GM19035 (cell line): ENCODE measurements at regions not wholly inside any gene's neighbourhood (a gene's known extent, or its start where the extent isn't known, plus 50 kb on each side); places are given as distances from the start of the nearest gene placed in this dataset.

Experiments
- ATAC-seq: cut with Tn5 transposase; IDR thresholded peaks from one replicate; pipeline ENCODE4 v1.9.1; 2021; ENCODE audit not compliant: unreplicated experiment

GRCh38 chr1:98216304-98216703, 295.5 kb upstream of the DPYD start:
- ATAC-seq: no peak

GRCh38 chr1:98211271-98211845, 290.5 kb upstream of the DPYD start:
- no peak for ATAC-seq

- ATAC-seq: no peak
Measured at GRCh38 chr1:98210563-98210962, 289.7 kb upstream of the DPYD start.

- no peak for ATAC-seq
Measured at GRCh38 chr1:98210064-98210463, 289.2 kb upstream of the DPYD start.

- no peak for ATAC-seq
Measured at GRCh38 chr1:98205291-98206017, 284.6 kb upstream of the DPYD start.

- no peak for ATAC-seq
Measured at GRCh38 chr1:98203466-98203865, 282.6 kb upstream of the DPYD start.

GRCh38 chr1:98201666-98202081, 280.8 kb upstream of the DPYD start:
- no peak for ATAC-seq

- ATAC-seq: no peak
Measured at GRCh38 chr1:98197356-98197755, 276.5 kb upstream of the DPYD start.

GRCh38 chr1:98196012-98196411, 275.2 kb upstream of the DPYD start:
- ATAC-seq: no peak

GRCh38 chr1:98188774-98189173, 267.9 kb upstream of the DPYD start:
- no peak for ATAC-seq

- no peak for ATAC-seq
Measured at GRCh38 chr1:98184856-98185255, 264.0 kb upstream of the DPYD start.

GRCh38 chr1:98181036-98181764, 260.4 kb upstream of the DPYD start:
- ATAC-seq: no peak

- ATAC-seq: no peak
Measured at GRCh38 chr1:98179151-98179773, 258.4 kb upstream of the DPYD start.

- ATAC-seq: no peak
Measured at GRCh38 chr1:98177751-98178150, 256.9 kb upstream of the DPYD start.

- no peak for ATAC-seq
Measured at GRCh38 chr1:98176936-98177335, 256.1 kb upstream of the DPYD start.

GRCh38 chr1:98176414-98176813, 255.6 kb upstream of the DPYD start:
- no peak for ATAC-seq

- no peak for ATAC-seq
Measured at GRCh38 chr1:98172578-98172977, 251.7 kb upstream of the DPYD start.

- no peak for ATAC-seq
Measured at GRCh38 chr1:98172022-98172421, 251.2 kb upstream of the DPYD start.

GRCh38 chr1:98164509-98164908, 243.7 kb upstream of the DPYD start:
- no peak for ATAC-seq

- no peak for ATAC-seq
Measured at GRCh38 chr1:98157524-98158313, 236.9 kb upstream of the DPYD start.

GRCh38 chr1:98147280-98147679, 226.4 kb upstream of the DPYD start:
- no peak for ATAC-seq
